Kidney (tissue), 13 donors: ENCODE measurements at regions not wholly inside any gene's neighbourhood (a gene's known extent, or its start where the extent isn't known, plus 50 kb on each side); places are given as distances from the start of the nearest gene placed in this dataset.
"Not testable (repeated sequence)": the region's sequence is repeated elsewhere in the genome, so short reads cannot be mapped to it uniquely, and the experiment has no call there.

Experiments
- DNase-seq, 5 donors: peaks; one replicate each; pipeline ENCODE4 v3.0.0-alpha.2; 2013 to 2020
- FAIRE-seq: peaks from 2 replicates; lab custom pipeline; 2012; peaks lifted over from hg19 to GRCh38; lab: Jason Lieb, UNC
- H3K27ac ChIP-seq, 2 donors: one replicate each; pipeline ENCODE4 v1.7.0; 2013; ENCODE audit warnings: low read depth in 2 of 2, low read length in 2 of 2, inconsistent platforms in 1 of 2
- H3K27me3 ChIP-seq: one replicate; pipeline ENCODE4 v1.7.1; 2013; ENCODE audit warnings: low read length, inconsistent platforms; ENCODE audit not compliant: control insufficient read depth, insufficient read depth
- H3K36me3 ChIP-seq, 3 donors: one replicate each; pipeline versions ENCODE4 v1.7.0 to v1.7.1; 2013; ENCODE audit warnings: low read length in 3 of 3, control low read depth in 1 of 3, inconsistent platforms in 1 of 3; ENCODE audit not compliant: insufficient read depth in 3 of 3, control insufficient read depth in 2 of 3
- H3K4me1 ChIP-seq, 3 donors: one replicate each; pipeline versions ENCODE4 v1.7.0 to v1.7.1; 2013; ENCODE audit warnings: low read length in 3 of 3, inconsistent platforms in 1 of 3, low read depth in 1 of 3; ENCODE audit not compliant: control insufficient read depth in 2 of 3, insufficient read depth in 2 of 3
- H3K4me3 ChIP-seq, 3 donors: one replicate each; pipeline versions ENCODE4 v1.7.0 to v1.8.1; 2013; ENCODE audit warnings: low read length in 3 of 3, control low read depth in 1 of 3, inconsistent platforms in 1 of 3
- H3K9ac ChIP-seq, 3 donors: one replicate each; pipeline versions ENCODE4 v1.7.0 to v1.7.1; 2013; ENCODE audit warnings: low read length in 3 of 3, control low read depth in 1 of 3, inconsistent platforms in 1 of 3
- H3K9me3 ChIP-seq, 3 donors: one replicate each; pipeline versions ENCODE4 v1.7.0 to v1.7.1; 2013; ENCODE audit warnings: low read length in 3 of 3, control low read depth in 1 of 3, inconsistent platforms in 1 of 3; ENCODE audit not compliant: control insufficient read depth in 2 of 3, insufficient read depth in 1 of 3
- intact Hi-C: fragments of 100-400 bp; cut with DNase I; formaldehyde crosslinking; loops from one replicate; pipeline ENCODE4 v1.11.1; 2022
- TF ChIP-seq, protein P1 (sequence below): IDR thresholded peaks from 3 replicates; pipeline ENCODE4 v1.5.1; 2012; ENCODE audit warnings: mild to moderate bottlenecking, moderate library complexity, borderline replicate concordance; ENCODE audit not compliant: insufficient read depth; ENCODE audit errors: extremely low read depth
- donor health status: control.
- donor health status: control.
- donor health status: control.
- donor health status: control.
- donor health status: control.
- donor health status: DM: yes; HTN: yes; CAD: no.
- donor health status: Normal renal cell carcinoma (clear cell type).

DNA sequence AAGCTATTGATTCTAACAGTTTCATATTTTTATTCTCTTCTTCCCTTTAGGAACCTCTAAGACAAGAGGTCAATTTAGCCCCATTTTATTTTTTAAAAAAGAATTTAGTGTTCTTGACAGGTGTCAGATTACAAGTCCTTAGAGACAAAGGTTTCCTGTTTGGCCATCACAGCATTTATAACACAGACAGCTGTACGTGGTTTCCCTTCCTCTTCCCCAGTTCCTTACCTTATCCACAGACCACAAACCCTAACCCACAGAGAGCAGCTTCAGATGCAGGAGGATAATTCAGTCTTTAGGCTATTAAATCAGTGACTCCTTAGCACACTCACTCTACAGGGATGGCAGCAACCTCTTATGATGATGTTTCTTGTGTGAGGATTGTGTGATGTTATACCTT lies 1210.1 kb downstream of the DIAPH3 start:
- Histone ChIP-seq H3K9ac (no peak overlapping the region), H3K27ac (no peak overlapping the region), H3K4me1 (no peaks in the 10 kb centered on the region), H3K27me3 (no peaks in the 10 kb centered on the region), H3K36me3 (no peaks in the 10 kb centered on the region), H3K4me3 (no peak overlapping the region), H3K9me3 (no peaks in the 10 kb centered on the region)
- no peak for DNase-seq
- intact Hi-C loops = no loop called here
- TF ChIP-seq, protein P1, sequence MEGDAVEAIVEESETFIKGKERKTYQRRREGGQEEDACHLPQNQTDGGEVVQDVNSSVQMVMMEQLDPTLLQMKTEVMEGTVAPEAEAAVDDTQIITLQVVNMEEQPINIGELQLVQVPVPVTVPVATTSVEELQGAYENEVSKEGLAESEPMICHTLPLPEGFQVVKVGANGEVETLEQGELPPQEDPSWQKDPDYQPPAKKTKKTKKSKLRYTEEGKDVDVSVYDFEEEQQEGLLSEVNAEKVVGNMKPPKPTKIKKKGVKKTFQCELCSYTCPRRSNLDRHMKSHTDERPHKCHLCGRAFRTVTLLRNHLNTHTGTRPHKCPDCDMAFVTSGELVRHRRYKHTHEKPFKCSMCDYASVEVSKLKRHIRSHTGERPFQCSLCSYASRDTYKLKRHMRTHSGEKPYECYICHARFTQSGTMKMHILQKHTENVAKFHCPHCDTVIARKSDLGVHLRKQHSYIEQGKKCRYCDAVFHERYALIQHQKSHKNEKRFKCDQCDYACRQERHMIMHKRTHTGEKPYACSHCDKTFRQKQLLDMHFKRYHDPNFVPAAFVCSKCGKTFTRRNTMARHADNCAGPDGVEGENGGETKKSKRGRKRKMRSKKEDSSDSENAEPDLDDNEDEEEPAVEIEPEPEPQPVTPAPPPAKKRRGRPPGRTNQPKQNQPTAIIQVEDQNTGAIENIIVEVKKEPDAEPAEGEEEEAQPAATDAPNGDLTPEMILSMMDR = no peak
- no peak for FAIRE-seq

DNA sequence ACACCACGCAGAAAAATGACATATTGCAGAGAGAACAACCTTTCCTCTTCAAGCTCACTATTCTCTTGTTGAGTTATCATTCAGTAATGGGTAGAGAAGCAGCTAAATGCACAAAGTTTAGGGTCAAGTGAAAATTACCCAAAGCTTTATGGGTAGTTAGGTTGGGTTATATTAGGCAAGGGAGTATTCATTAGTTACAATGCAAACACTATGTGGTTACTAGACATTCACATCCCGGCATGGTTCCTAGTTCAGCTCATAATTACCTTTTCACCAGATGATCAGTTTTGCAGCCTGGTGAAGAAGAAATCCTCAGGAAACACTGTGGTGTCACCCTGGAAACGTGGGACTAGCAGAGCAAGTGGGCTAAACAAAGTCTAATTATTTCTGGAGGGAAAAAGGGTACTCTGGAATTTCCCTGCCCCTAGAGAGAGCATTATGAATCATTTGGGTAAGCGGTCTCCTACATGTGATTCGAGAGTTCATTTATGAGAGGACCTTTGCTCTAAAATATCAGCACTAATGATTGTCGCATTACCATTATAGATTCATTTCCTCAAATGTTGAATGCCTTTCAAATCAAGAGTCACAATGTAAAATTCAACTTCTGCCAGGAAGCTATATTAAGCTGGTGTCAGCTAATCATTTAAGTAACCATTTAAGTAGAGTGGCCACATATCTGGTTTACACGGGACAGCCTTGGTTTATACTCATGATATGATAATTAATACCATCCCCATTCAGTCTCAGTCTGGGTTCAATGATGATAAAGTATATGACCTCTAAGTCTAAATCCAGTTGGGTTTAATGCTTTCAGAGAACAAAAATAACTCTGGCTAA lies 1208.0 kb downstream of the DIAPH3 start:
- TF ChIP-seq, protein P1 = no peak
- no peak for FAIRE-seq
- Histone ChIP-seq H3K27ac (no peak overlapping the region), H3K9ac (no peak overlapping the region), H3K4me3 (no peak overlapping the region), H3K36me3 (no peaks in the 10 kb centered on the region), H3K9me3 (no peaks in the 10 kb centered on the region), H3K27me3 (no peaks in the 10 kb centered on the region), H3K4me1 (no peaks in the 10 kb centered on the region)
- intact Hi-C loops = no loop called here
- no peak for DNase-seq

DNA sequence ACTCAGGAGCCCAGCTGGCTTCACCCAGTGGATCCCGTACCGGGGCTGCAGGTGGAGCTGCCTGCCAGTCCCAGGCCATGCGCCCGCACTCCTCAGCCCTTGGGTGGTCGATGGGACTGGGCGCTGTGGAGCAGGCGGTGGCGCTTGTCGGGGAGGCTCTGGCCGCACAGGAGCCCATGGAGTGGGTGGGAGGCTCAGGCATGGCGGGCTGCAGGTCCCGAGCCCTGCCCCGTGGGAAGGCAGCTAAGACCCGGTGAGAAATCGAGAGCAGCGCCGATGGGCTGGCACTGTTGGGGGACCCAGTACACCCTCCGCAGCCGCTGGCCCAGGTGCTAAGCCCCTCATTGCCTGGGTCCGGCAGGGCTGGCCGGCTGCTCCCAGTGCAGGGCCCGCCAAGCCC lies 1205.6 kb downstream of the DIAPH3 start:
- H3K9ac ChIP-seq, H3K9me3 ChIP-seq, H3K27ac ChIP-seq, intact Hi-C loops, H3K4me1 ChIP-seq, H3K4me3 ChIP-seq, H3K27me3 ChIP-seq, H3K36me3 ChIP-seq, FAIRE-seq: not testable (repeated sequence)
- DNase-seq = peak in 1 of 5 donors; percentile 49

DNA sequence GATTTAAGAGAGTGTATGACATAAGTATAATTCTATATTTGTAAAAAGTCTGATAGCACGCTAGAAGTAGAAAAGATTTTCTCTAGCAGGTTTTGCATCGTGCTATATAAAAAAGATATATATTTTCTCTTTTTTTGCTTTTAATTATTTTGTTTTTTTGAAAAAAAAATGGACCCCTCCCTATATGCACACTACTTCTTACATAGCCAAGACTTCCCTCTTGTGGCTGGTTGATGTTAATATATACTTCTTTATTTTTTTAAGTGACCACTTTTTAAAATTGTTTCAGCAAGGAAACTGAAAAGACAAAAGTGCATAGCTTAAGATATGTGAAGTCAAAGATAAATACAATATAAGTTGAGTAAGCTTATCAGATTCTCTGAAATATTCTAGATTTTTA lies 1202.8 kb downstream of the DIAPH3 start:
- Histone ChIP-seq H3K36me3 (no peaks in the 10 kb centered on the region), H3K27me3 (no peaks in the 10 kb centered on the region), H3K4me3 (no peak overlapping the region), H3K9ac (no peak overlapping the region), H3K9me3 (no peaks in the 10 kb centered on the region), H3K4me1 (no peaks in the 10 kb centered on the region), H3K27ac (no peak overlapping the region)
- DNase-seq (peak in 2 of 5 donors; percentile 26 to 55), FAIRE-seq (peak; percentile 88)
- intact Hi-C loops = no loop called here
- TF ChIP-seq, protein P1 = no peak
